WERI-Rb-1 (cell line): ENCODE measurements at regions not wholly inside any gene's neighbourhood (a gene's known extent, or its start where the extent isn't known, plus 50 kb on each side); places are given as distances from the start of the nearest gene placed in this dataset.

Experiments used
- DNase-seq: peaks from one replicate; pipeline ENCODE4 v3.0.0-alpha.2; 2020
- H3K27ac ChIP-seq: fragments of 250-450 bp; sonication (Bioruptor Pico); 2 replicates; pipeline ENCODE4 v1.5.1; 2020; ENCODE audit warnings: mild to moderate bottlenecking, moderate library complexity
- H3K27me3 ChIP-seq: fragments of 250-450 bp; sonication (Bioruptor Pico); 2 replicates; pipeline ENCODE4 v1.5.1; 2021; ENCODE audit warnings: mild to moderate bottlenecking, low read depth, moderate library complexity; ENCODE audit not compliant: insufficient read depth, severe bottlenecking
- H3K36me3 ChIP-seq: fragments of 250-450 bp; sonication (Bioruptor Pico); 2 replicates; pipeline ENCODE4 v1.5.1; 2020; ENCODE audit warnings: mild to moderate bottlenecking, moderate library complexity
- H3K4me3 ChIP-seq: 2 replicates; pipeline ENCODE4 v1.5.1; 2011; ENCODE audit warnings: low read depth, mild to moderate bottlenecking, control low read depth, low read length
- H3K9me3 ChIP-seq: fragments of 250-450 bp; sonication (Bioruptor Pico); 2 replicates; pipeline ENCODE4 v1.5.1; 2021; ENCODE audit warnings: mild to moderate bottlenecking, moderate library complexity; ENCODE audit not compliant: severe bottlenecking
- CTCF ChIP-seq: IDR thresholded peaks from 2 replicates; pipeline ENCODE4 v1.5.1; 2011; ENCODE audit warnings: low read depth, mild to moderate bottlenecking, control low read depth, inconsistent platforms, low read length

GRCh38 chr13:94776300-94776699, 64.0 kb upstream of the SOX21 start:
- Histone ChIP-seq H3K27ac (no peak overlapping the region), H3K27me3 (no peaks in the 10 kb centered on the region), H3K4me3 (no peak overlapping the region), H3K9me3 (no peaks in the 10 kb centered on the region), H3K36me3 (no peaks in the 10 kb centered on the region)
- no peak for TF ChIP-seq CTCF
- DNase-seq = no peak

- Histone ChIP-seq H3K27me3 (no peaks in the 10 kb centered on the region), H3K9me3 (peaks cover 2% of the 10 kb centered on the region), H3K36me3 (no peaks in the 10 kb centered on the region), H3K4me3 (no peak overlapping the region), H3K27ac (no peak overlapping the region)
- no peak for DNase-seq
- no peak for TF ChIP-seq CTCF
Measured at GRCh38 chr13:94765814-94766213, 53.5 kb upstream of the SOX21 start.

- Histone ChIP-seq H3K27ac (no peak overlapping the region), H3K36me3 (no peaks in the 10 kb centered on the region), H3K4me3 (no peak overlapping the region), H3K27me3 (no peaks in the 10 kb centered on the region), H3K9me3 (peaks cover 2% of the 10 kb centered on the region)
- TF ChIP-seq CTCF = no peak
- DNase-seq = no peak
Measured at GRCh38 chr13:94764576-94765321, 52.4 kb upstream of the SOX21 start.
